ENCODE measurements at regions not wholly inside any gene's neighbourhood (a gene's known extent, or its start where the extent isn't known, plus 50 kb on each side); places are given as distances from the start of the nearest gene placed in this dataset.

DNA sequence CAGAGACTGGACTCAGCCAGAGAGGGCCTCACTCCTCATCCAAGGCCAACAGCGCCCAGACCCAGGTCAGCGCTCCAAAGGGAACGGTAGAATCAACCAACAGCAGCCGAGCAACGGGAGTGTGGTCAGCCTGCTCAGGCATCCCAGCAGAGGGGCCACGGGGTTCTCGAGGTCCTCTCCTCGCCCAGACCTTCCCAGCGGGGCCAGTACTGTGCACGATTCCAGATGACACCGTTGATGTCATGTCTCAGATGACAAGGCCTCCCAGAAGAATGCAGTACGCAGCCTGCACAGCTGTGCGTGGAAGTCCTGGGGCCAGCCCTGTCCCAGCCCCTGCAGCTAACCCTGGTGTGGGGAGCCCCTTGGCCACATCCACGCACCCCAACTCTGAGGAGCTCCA is 141.0 kb upstream of the PPP1R26 start:
- DNase-seq (ENCODE audit: low read depth in 2 of 2), result no peak

DNA sequence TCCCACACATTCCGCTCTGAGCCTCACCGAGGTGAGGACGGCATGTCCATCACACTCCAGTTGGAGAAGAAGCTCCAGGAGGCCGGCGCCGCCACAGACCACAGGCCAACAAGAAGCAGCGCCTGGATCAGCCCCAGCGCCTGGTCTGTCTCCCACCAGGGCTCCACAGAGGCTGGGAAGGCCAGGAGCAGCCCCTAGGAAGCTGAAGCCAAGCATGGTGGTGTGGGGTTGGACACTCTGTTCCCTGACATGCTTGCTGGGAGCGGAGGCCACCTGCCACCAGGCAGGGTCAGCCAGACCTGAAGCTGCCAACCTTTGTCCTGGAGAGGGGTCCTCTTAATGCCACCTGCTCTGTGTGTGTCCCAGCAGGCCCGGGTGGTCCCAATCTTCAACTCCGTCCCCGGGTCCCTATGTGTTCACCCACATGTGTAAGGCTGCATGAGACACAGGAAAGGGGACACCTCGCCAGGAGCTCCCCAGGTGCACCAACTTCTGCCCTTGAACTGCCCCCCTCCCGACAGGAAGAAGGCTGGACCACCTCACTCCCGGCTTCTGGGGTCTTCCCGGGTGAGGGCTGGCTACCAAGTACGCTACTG is 140.1 kb upstream of the PPP1R26 start:
- DNase-seq (ENCODE audit: low read depth in 2 of 2), result no peak

DNA sequence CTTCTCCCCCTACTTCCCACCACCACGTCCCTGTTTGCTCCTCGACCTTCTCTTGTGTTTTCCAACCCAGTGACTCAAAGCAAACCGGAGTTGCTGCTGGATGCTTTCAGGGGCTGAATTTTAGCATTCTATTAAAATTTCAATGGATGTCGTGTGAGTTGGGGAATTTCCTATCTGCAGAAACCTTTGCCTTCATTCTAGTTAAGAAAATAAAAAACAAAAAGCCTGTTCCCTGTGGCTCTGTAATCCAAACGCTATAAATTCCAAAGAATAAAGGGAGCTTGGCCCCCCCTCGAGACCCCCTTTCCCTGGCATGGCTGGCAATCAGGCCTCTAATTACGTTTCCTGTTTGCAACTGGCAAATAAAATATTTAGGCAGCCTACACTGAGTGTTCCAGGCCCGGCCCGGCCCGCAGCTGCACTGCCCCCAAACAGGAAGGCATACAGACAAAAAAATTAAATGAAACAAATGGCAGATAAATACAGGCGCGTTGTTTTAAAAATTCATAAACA is 139.4 kb upstream of the PPP1R26 start:
- no peak for DNase-seq (ENCODE audit: low read depth in 2 of 2)

DNA sequence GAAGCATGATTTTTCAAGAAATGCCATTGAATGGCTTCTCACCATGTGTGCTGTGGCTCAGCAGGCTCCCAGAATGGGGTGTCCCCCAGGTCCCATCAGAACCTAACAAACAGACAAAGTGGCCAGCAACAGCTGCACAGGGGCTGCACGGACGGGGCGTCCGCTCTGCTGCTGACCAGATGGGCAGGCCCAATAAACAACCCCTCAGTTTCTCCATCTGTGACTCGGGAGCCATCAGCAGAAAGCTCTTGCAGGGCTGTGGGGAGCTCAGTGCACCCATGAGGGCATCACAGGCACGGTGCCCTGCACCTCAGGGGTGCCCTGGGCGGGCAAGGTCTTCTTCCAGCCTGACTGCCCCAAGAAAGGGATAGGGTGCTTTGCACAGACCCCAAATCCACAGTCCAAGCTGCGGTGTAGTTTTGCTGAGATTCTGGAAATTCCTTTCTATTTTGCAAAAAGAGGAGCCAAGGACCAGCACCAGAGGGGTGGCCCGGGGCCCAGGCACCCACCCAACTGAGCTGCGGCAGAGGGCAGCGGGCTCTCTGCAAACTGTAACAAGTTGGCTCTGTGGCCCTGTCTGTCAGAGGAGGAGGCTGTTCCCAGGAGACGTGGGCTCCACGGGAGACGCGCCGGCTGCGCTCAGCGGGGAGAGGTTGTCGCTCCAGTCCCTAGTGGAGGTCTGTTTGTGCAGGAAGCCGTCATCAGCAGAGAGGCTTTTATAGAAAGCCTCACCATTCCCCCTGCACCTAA is 138.7 kb upstream of the PPP1R26 start:
- DNase-seq (ENCODE audit: low read depth in 2 of 2), result no peak

DNA sequence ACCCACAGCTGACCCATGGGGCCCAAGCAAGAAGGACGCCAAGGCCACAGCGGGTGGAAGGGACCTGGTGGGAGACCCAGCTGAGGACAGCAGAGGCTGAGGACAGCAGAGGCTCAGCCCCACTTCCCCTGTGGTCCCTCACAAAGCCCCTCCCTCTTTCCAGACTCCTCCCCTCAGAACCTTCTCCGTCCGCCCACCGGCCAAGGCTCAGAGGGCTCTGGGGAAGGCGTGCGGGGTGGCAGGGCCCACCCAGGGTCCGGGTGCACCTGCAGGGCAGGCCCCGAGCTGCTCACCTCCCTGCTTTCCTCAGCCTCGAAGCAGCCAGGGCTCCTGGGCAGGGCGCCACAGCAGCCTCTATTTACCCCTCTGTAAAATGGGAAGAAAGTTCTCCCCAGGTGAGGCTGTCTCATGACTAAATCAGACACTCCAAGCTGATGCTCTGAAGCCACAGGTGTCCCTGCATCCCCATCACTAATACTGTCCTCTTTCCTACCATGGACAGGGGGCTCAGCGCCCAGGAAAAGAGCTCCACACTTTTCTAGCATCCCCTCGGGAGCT is 137.9 kb upstream of the PPP1R26 start:
- no peak for DNase-seq (ENCODE audit: low read depth in 2 of 2)

- no peak for DNase-seq (ENCODE audit: low read depth in 2 of 2)
Observed at GRCh38 chr9:135342206-135343130, 137.1 kb upstream of the PPP1R26 start.

GRCh38 chr9:135343136-135343535 is 136.4 kb upstream of the PPP1R26 start:
- DNase-seq (ENCODE audit: low read depth in 2 of 2), result no peak

- peak; percentile 27 to 41 for DNase-seq (ENCODE audit: low read depth in 2 of 2)
Observed at GRCh38 chr9:135343837-135344522, 135.6 kb upstream of the PPP1R26 start.

DNA sequence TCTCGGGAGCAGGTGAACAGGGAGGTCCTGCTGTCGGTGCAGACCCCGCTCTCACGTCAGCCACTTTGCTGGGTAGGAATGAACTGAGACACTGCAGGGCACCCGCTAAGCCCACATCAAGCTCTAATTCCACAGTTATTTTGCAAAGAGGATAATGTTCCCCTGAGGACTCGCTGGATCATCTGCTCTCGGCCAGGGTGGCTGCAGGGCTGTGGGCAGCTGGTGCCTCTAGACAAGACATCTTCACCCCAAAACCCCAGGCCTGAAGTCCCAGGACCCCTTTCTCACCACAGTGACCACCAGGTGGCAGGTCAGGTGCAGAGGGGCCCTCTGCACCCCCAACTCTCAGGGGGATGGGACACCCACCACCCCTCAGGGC is 135.1 kb upstream of the PPP1R26 start:
- DNase-seq (ENCODE audit: low read depth in 2 of 2), result no peak

DNA sequence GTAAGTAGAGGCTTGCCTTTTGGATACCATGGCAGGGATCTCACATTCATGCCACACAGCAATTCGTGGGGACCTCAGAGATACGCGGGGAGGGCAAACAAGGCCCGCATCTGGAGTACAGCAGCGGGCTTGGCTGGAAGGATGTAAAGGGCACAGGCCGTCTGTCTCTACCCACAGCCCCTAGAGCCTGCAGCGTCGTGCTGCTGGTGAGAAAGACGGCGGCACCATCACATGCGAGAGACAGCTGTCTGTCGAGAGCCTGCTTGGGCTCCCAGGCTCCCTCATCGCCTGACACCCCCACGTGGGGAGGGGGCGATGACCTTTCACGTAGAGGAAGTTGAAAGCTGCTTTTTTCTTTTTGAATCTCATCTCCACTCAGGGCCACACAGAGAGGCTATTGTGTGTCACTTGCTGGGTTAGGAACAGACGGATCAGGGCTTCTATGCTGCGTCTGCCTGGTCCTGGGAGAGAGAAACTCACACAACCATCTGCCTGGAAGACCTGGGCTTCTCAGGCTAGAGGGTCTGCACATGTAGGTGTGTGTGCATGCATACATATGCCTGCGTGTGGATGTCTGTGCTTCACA is 134.6 kb upstream of the PPP1R26 start:
- DNase-seq (ENCODE audit: low read depth in 2 of 2), result no peak

DNA sequence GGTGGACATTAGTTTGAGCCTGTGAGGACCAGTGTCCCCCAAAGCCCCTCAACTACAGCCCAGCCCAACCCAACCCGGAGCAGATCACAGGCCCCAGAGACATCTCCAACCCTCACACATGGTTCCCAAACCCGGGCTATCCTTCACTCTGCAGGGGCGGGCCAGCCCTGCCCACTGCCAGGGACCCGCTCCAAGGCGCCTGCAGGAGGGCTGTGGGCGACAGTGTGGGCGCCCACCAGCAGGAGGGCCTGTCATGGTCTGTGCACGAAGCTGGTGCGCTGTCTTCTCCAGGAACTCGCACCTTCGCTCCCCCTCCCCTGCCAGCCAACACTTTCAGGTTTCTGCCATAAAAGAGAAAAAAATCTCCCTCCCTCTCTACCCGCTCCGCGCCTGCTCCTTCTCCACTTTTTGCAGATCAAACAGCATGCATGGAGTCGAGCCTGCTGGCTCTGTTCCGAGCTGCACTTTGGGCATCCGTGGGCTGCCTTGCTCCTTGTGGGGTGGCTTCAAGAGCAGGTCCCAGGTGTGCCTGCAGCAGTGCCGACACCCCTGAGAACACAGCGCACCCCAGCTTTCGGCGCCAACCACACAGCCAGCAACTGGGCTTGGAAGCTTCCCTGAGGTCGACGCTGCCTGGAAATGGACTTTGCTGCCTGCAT is 133.7 kb upstream of the PPP1R26 start:
- no peak for DNase-seq (ENCODE audit: low read depth in 2 of 2)

- no peak for DNase-seq (ENCODE audit: low read depth in 2 of 2)
Observed at GRCh38 chr9:135346438-135347050, 133.0 kb upstream of the PPP1R26 start.

- no peak for DNase-seq (ENCODE audit: low read depth in 2 of 2)
Observed at GRCh38 chr9:135347461-135347860, 132.1 kb upstream of the PPP1R26 start.

DNA sequence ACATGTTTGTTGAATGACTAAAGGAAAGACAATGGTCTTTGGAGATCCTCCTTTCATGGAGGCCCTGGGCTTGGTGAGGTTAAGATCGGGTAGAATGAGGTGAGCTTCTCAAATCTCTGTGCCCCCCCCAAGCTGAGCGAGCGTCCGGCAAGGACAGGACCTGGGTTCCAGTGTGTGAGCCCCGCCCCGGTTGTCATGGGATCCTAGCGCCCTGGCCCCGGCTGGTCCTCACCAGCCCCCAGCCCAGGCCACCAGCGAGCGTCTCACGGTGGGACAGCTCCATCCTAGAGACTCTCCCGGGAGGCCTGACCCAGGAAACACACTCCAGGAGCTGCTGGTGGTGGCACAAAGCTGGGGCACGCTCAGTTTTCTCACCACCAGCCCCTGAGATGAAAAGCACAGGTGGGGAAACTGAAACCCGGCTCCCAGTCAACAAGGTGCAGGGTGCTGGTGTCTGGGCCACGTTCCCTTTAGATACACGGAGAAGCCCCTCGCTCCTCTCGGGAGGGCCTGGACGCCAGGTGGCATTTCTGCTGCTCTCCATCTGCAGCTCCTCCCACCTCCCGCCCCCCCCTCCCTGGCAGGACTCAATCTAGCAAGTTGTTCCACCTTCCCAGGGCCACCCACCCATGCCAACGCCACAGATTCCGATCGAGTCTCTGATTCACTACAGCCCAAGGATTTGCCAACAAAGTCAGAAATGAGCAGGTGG is 131.3 kb upstream of the PPP1R26 start:
- no peak for DNase-seq (ENCODE audit: low read depth in 2 of 2)

DNA sequence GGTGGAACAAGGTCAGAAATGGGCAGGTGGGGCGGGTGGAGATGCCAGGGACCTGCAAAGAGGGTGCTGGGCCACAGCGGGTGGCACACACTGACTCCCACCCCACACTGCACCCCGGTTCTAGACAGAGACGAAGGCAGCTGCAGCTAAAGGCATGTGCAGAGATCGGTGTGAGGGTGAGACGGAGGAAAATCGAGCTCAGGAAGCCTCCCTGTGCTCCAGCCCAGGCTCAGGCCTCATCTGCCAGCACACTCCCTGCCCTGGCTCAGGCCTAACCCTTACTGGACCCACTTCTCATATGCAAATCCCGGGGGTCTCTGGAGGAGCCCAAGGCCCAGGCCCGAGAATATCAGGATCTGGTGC is 130.8 kb upstream of the PPP1R26 start:
- DNase-seq (ENCODE audit: low read depth in 2 of 2), result no peak

DNA sequence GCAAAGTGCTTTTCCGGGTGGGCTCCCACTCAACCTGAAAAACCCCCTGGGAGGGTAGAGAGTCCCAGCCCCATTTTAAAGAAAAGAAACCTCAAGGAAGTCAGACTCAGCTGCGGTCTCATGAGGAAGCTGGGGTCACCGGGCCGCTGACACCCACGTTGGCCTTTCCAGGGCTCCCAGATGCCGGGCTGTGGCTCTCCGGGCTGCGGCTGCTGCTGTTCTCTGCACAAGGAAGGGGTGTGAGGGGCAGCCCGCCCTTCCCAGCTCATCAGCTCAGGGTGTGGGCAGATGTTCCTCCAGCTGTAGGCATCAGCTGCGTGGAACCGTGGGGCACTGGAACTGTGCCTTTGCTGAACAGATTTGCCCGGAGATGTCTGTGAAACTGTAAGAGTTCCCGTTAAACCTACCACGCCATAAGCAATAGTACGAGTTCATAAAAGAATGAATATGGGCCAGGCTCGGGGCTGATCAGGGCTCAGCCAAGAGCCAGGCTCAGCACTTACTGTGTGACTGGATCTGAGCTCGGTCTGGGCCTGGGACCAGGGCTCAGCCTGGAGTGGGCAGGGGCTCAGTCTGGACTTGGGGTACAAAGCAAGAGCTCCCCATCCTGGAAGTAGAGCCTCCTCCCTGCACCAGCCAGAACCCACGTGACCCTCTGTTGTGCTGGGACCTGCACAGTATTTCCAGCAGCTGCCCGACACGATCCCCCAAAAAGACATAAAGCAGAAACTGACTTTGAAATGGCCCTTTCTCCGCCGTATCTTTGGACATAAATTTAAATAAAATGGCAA is 130.2 kb upstream of the PPP1R26 start:
- no peak for DNase-seq (ENCODE audit: low read depth in 2 of 2)

DNA sequence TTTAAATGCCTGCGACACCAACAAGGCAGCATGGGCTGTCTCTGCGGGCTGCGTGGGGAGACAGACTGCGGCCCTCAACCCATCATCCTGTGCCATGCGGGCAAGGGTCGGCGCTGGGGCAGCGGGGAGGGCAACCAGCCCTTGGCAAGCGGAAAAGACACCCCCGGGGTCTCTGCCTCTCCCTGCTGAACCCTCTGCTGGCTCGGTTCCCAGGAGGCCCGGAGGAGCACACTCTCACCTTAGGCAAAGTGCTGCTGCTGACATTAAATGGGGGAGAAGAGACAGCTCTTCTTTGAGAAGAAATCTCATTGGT is 129.6 kb upstream of the PPP1R26 start:
- DNase-seq (ENCODE audit: low read depth in 2 of 2), result no peak

DNA sequence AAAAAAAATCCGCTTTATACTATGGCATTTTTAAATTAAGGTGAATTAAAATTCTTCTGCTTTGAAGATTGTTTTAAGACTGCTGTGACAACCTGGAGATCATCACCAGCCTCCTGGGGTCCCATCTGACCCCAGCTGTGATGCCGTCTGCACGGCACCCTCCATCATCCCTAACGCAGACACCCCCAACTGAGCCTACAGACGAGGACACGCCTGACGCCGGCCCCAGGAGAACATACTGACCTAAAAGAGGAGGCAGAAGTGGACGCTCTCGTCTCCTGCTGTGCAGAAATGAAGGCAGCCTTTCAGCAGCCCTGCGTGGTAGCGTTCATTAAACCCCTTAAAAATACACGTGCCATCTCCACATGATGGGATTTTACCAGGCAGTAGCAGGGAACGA is 125.6 kb upstream of the PPP1R26 start:
- no peak for DNase-seq (ENCODE audit: low read depth in 2 of 2)

DNA sequence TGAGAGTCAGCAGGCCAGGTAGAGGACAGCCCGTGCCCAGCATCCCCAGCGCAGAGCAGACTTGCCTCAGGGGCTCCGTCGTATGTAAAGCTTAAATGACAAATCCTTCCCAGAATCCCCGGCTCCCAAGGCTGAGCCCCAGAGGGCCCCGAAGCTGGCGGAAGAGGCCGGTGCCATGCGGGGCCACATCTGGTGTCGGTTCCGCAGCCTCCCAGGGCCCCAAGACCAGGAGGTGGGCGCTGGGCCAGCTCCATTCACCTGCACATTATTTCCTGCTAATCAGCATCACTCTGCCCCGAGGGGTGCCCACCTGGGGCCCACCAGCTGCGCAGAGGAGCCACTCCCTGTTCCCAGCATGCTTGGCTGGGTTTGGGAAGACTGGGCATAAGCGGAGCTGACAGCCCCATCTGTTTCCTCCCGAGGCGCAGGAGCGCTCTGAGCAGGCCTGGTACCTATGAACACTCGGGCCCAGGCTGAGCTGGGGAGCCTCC is 124.0 kb upstream of the PPP1R26 start:
- DNase-seq (ENCODE audit: low read depth in 2 of 2), result no peak

Data from lung microvascular endothelial cell (primary cell).